GM23338 (cell line): ENCODE measurements at regions not wholly inside any gene's neighbourhood (a gene's known extent, or its start where the extent isn't known, plus 50 kb on each side); places are given as distances from the start of the nearest gene placed in this dataset.

Source experiments
- ATAC-seq: fragments of 200-7000 bp; cut with Tn5 transposase; 3 replicates; pipeline ENCODE4 v1.9.1; 2020
- DNase-seq: peaks from one replicate; pipeline ENCODE4 v3.0.0-alpha.2; 2015; ENCODE audit warnings: low spot score
- H2AFZ ChIP-seq: fragments of 200-600 bp; sonication (generic); 2 replicates; pipeline ENCODE4 v1.8.0; 2016; ENCODE audit warnings: antibody characterized with exemption, mild to moderate bottlenecking, moderate library complexity
- H3F3A ChIP-seq: fragments of 200-600 bp; sonication (generic); replicated peaks from 2 replicates; pipeline ENCODE4 v1.8.0; 2017; ENCODE audit warnings: antibody characterized with exemption, mixed run types, low read depth
- H3K27ac ChIP-seq: fragments of 200-600 bp; sonication (generic); 2 replicates; pipeline ENCODE4 v1.6.1; 2016; ENCODE audit warnings: low read depth
- H3K27me3 ChIP-seq: fragments of 200-600 bp; sonication (generic); 2 replicates; pipeline ENCODE4 v1.8.0; 2016; ENCODE audit warnings: mild to moderate bottlenecking, mixed run types, moderate library complexity; ENCODE audit not compliant: insufficient read depth
- H3K36me3 ChIP-seq: fragments of 200-600 bp; sonication (generic); 2 replicates; pipeline ENCODE4 v1.8.0; 2016; ENCODE audit warnings: mild to moderate bottlenecking; ENCODE audit not compliant: insufficient read depth
- H3K4me1 ChIP-seq: fragments of 200-600 bp; sonication (generic); 2 replicates; pipeline ENCODE4 v1.8.0; 2016; ENCODE audit warnings: mild to moderate bottlenecking, moderate library complexity; ENCODE audit not compliant: insufficient read depth
- H3K4me2 ChIP-seq: fragments of 200-600 bp; sonication (generic); 2 replicates; pipeline ENCODE4 v1.7.1; 2017; ENCODE audit warnings: mixed run types
- H3K4me3 ChIP-seq: fragments of 200-600 bp; sonication (generic); 2 replicates; pipeline ENCODE4 v1.6.1; 2016; ENCODE audit warnings: mixed run types
- H3K79me2 ChIP-seq: fragments of 200-600 bp; sonication (generic); replicated peaks from 2 replicates; pipeline ENCODE4 v1.8.0; 2017; ENCODE audit warnings: mild to moderate bottlenecking; ENCODE audit not compliant: insufficient read depth
- H3K9me2 ChIP-seq: fragments of 200-600 bp; sonication (generic); 2 replicates; pipeline ENCODE4 v1.8.0; 2017; ENCODE audit not compliant: insufficient read depth
- H4K20me1 ChIP-seq: fragments of 200-600 bp; sonication (generic); replicated peaks from 2 replicates; pipeline ENCODE4 v1.8.0; 2017; ENCODE audit warnings: mild to moderate bottlenecking; ENCODE audit not compliant: insufficient read depth
- H3K27ac Mint-ChIP-seq: 2 replicates; pipeline ENCODE4 v1.8.0; 2020; ENCODE audit warnings: inconsistent platforms, mild to moderate bottlenecking, moderate library complexity, mixed read lengths
- H3K27me3 Mint-ChIP-seq: 3 replicates; pipeline ENCODE4 v1.8.0; 2022; ENCODE audit warnings: low read depth, mild to moderate bottlenecking, moderate library complexity, mixed read lengths, inconsistent platforms; ENCODE audit not compliant: insufficient read depth, poor library complexity
- H3K36me3 Mint-ChIP-seq: 3 replicates; pipeline ENCODE4 v1.8.0; 2021; ENCODE audit warnings: low read depth, mild to moderate bottlenecking, inconsistent platforms, moderate library complexity, mixed read lengths
- H3K4me1 Mint-ChIP-seq: 3 replicates; pipeline ENCODE4 v1.8.0; 2020; ENCODE audit warnings: mild to moderate bottlenecking, inconsistent platforms, mixed read lengths
- H3K4me3 Mint-ChIP-seq: 3 replicates; pipeline ENCODE4 v1.8.0; 2021; ENCODE audit warnings: moderate library complexity, mild to moderate bottlenecking, inconsistent platforms, mixed read lengths
- H3K9me3 Mint-ChIP-seq: 3 replicates; pipeline ENCODE4 v1.8.0; 2020; ENCODE audit warnings: moderate library complexity, mild to moderate bottlenecking, inconsistent platforms, mixed read lengths
- CTCF ChIP-seq, 2 experiments: fragments of 200-600 bp in 1 of 2; sonication (generic) in 1 of 2; conservative IDR thresholded peaks; 2 replicates each; pipeline versions ENCODE4 v1.5.1 to v1.6.1; 2016 to 2017; ENCODE audit warnings: antibody characterized with exemption in 2 of 2, low read depth in 2 of 2, mild to moderate bottlenecking in 2 of 2, moderate library complexity in 1 of 2
- EZH2 ChIP-seq: fragments of 200-600 bp; sonication (generic); IDR thresholded peaks from one replicate; pipeline ENCODE4 v1.8.0; 2017; ENCODE audit warnings: antibody characterized with exemption, mild to moderate bottlenecking, low read depth; ENCODE audit not compliant: unreplicated experiment
- STAT1 ChIP-seq: IDR thresholded peaks from one replicate; pipeline ENCODE4 v1.6.1; 2016; ENCODE audit warnings: antibody characterized with exemption; ENCODE audit not compliant: unreplicated experiment
- ZNF114 ChIP-seq: fragments of 250-450 bp; sonication (Bioruptor Pico); IDR thresholded peaks from 2 replicates; pipeline ENCODE4 v1.5.0; 2020; ENCODE audit warnings: mild to moderate bottlenecking, moderate library complexity
- ZNF462 ChIP-seq: fragments of 250-450 bp; sonication (Bioruptor Pico); IDR thresholded peaks from 2 replicates; pipeline ENCODE4 v1.5.0; 2020; ENCODE audit warnings: mild to moderate bottlenecking, moderate library complexity
- TF ChIP-seq, protein P1 (sequence below): IDR thresholded peaks from one replicate; pipeline ENCODE4 v1.6.1; 2018; ENCODE audit warnings: antibody characterized with exemption; ENCODE audit not compliant: unreplicated experiment

GRCh38 chr4:133592106-133592505, 443.0 kb downstream of the PCDH10 start:
- peaks cover 28% of the 10 kb centered on the region for H3K4me1 Mint-ChIP-seq
- Histone ChIP-seq H3F3A (no peaks in the 10 kb centered on the region), H3K36me3 (no peaks in the 10 kb centered on the region), H3K79me2 (no peaks in the 10 kb centered on the region), H3K27ac (no peak overlapping the region), H3K9me2 (peaks cover 35% of the 10 kb centered on the region; the same call in 1 of the 2 replicates), H3K4me1 (peaks cover 36% of the 10 kb centered on the region), H3K27me3 (no peaks in the 10 kb centered on the region), H4K20me1 (no peaks in the 10 kb centered on the region), H3K4me3 (no peak overlapping the region), H3K4me2 (no peak overlapping the region), H2AFZ (no peak overlapping the region)
- TF ChIP-seq ZNF114: no peak
- no peak for TF ChIP-seq CTCF (conservative IDR thresholded peaks at IDR 0.05; ENCODE audit: low read depth in 2 of 2)
- no peak for TF ChIP-seq EZH2
- TF ChIP-seq, protein P1, sequence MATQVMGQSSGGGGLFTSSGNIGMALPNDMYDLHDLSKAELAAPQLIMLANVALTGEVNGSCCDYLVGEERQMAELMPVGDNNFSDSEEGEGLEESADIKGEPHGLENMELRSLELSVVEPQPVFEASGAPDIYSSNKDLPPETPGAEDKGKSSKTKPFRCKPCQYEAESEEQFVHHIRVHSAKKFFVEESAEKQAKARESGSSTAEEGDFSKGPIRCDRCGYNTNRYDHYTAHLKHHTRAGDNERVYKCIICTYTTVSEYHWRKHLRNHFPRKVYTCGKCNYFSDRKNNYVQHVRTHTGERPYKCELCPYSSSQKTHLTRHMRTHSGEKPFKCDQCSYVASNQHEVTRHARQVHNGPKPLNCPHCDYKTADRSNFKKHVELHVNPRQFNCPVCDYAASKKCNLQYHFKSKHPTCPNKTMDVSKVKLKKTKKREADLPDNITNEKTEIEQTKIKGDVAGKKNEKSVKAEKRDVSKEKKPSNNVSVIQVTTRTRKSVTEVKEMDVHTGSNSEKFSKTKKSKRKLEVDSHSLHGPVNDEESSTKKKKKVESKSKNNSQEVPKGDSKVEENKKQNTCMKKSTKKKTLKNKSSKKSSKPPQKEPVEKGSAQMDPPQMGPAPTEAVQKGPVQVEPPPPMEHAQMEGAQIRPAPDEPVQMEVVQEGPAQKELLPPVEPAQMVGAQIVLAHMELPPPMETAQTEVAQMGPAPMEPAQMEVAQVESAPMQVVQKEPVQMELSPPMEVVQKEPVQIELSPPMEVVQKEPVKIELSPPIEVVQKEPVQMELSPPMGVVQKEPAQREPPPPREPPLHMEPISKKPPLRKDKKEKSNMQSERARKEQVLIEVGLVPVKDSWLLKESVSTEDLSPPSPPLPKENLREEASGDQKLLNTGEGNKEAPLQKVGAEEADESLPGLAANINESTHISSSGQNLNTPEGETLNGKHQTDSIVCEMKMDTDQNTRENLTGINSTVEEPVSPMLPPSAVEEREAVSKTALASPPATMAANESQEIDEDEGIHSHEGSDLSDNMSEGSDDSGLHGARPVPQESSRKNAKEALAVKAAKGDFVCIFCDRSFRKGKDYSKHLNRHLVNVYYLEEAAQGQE: no peak
- no peak for TF ChIP-seq STAT1
- no peak for TF ChIP-seq ZNF462 (CRISPR knock-in tag)
- DNase-seq: no peak
- peaks cover 5% of the 10 kb centered on the region for H3K27me3 Mint-ChIP-seq
- no peak overlapping the region; the same call in 2 of the 3 replicates for H3K4me3 Mint-ChIP-seq
- peaks cover 14% of the 10 kb centered on the region for H3K9me3 Mint-ChIP-seq
- peaks cover 28% of the 10 kb centered on the region for H3K36me3 Mint-ChIP-seq
- peak; percentile 15; the same call in 1 of the 3 replicates for ATAC-seq
- no peak overlapping the region; the same call in 1 of the 2 replicates for H3K27ac Mint-ChIP-seq
